Mammary epithelial cell (primary cell): ENCODE measurements at regions not wholly inside any gene's neighbourhood (a gene's known extent, or its start where the extent isn't known, plus 50 kb on each side); places are given as distances from the start of the nearest gene placed in this dataset.

ENCODE experiments used
- CTCF ChIP-seq, 2 donors: IDR thresholded peaks in 1 of 2; conservative IDR thresholded peaks in 1 of 2; 2 replicates each; pipeline ENCODE4 v1.5.1; 2011 to 2012; ENCODE audit warnings: inconsistent platforms in 2 of 2, low read length in 2 of 2, mild to moderate bottlenecking in 2 of 2, control low read depth in 1 of 2, low read depth in 1 of 2; ENCODE audit not compliant: insufficient read depth in 1 of 2; ENCODE audit errors: extremely low read depth in 1 of 2
- EZH2 ChIP-seq: IDR thresholded peaks from 2 replicates; pipeline ENCODE4 v1.6.1; 2012; ENCODE audit warnings: low read length, inconsistent platforms, borderline replicate concordance

GRCh38 chr2:145919477-145919876 is 1399.6 kb upstream of the ZEB2 start:
- TF ChIP-seq CTCF (conservative IDR thresholded peaks at IDR 0.05 in 1 of 2, IDR thresholded peaks at IDR 0.05 in 1 of 2; ENCODE audit: extremely low read depth in 1 of 2, insufficient read depth in 1 of 2, low read depth in 1 of 2, low read length in 2 of 2) (peak; percentile 10 to 18), EZH2 (no peak)
